Epidermal melanocyte (primary cell): ENCODE measurements at regions not wholly inside any gene's neighbourhood (a gene's known extent, or its start where the extent isn't known, plus 50 kb on each side); places are given as distances from the start of the nearest gene placed in this dataset.

Experiments
- DNase-seq: peaks from one replicate; pipeline ENCODE4 v3.0.0; 2011; ENCODE audit warnings: low spot score; ENCODE audit not compliant: insufficient read length

DNA sequence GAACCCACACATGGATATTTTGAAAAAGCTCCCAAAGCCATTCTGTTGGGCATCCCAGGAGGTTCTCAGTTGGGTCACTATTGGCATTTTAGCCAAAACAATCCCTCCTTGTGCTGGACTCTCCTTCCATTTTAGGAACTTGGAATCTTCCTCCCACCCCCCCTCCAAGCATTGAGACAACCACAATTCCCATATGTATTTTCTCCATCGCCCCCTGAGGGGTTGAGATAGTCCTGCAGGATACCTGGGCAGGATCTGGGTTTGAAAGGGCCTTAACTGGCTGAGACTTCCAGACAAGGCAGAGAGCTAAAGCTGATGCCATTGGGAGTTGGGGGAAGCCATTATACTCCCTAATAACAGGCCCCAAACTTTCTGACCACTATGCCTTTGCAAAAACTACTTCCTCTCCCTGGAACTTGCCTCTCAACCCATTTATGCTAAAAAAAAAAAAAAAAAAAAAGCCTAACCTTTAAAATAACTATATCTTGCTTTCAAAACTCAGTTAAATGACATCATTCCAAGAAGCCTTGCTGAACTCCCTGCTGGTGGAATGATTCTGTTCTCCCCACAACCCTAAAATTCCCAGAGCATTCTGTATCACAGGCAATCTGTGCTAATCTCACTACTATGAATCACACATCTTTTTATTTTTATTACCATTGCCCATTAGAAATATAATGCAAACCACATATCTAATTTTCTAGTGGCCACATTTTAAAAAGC, 77.5 kb upstream of the PDE1C start:
- no peak for DNase-seq

DNA sequence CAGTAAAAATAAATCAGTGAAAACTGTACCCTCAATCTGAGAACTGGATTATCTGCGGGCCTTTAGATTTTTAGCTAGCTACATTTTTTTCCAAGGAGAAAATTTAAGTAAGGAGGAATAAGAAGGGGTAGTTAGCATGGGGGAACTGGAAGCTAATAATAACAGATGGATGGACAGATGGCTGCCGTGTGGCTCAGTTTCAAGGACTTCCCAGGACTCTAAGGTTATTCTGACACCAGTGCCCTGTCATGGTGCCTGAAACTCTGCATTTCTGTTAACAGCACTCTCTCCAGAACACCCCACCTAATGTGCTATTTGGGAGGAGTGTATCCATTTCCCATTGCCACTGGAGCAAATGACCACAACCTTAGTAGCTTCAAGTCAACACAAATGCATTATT, 75.7 kb upstream of the PDE1C start:
- no peak for DNase-seq

DNA sequence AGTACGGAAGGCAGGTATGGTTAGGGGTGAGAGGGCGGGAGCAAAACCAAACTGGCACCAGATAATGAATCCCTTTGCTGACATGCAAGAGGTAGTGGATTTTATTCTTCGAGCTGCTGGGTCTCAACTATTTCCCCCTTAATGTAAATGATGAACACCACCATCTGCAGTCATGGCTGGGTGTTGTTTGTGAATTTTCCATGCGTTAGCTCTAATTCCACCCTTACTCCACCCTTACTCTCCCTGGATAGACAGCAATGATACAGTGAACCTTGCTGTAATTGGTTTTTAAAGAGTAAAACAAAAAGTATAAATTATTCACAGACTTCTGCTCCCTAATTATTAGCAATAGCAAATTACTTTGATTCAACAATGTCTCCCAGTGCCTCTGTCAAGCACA, 74.5 kb upstream of the PDE1C start:
- DNase-seq: no peak

GRCh38 chr7:32143301-32143700, 73.1 kb upstream of the PDE1C start:
- DNase-seq: no peak

DNA sequence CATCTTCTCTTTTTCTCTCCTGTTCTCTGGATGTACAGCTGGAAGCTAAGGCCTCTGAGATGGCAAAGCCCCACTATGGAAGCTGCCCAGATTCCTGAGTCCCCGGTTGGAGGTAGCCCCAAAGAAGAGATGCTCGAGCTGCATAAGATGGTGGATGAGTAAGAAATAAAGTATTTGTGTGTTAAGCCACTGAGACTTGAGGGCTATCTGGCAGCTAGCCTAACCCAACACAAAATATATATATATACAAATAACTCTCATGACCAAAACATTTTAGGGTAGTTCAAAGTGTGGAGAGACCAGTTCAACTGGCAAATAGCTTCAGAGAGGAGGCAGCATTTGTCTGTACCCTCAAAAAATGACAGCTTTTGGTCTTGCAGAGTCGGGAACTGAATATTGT, 72.4 kb upstream of the PDE1C start:
- DNase-seq: no peak

DNA sequence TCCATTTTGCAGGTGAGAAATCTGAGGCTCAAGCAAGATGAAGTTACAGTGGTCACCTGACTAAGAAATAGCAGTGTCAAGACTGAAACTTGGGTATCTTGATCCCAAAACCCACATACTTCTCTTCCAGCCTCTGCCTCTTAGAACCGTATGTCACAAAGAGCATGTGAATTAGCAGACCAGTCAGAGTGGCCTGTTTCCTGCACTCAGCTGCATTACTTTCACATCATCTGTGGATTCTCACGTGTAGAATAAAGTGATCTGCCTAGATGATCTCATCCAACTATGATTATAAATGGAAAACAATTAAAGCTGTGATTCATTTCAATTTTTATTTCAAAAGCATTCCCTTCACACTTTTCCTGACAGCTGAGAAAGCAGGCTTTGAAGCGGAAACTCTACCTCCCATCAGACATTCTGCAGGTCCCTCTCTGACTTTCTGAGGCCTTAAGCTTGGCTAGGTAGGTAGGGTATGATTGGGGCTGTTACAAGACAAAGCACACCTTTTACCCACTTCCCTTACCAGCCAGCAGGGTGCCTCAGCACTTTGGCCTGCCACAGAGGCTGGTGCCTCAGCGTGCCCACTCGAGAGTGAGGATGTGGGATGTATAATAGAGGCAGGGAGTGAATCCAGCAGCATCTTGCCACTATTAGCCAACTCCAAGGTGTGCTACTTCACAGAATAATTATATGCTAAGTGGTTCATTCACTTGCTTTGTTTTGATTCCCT, 70.2 kb upstream of the PDE1C start:
- no peak for DNase-seq

DNA sequence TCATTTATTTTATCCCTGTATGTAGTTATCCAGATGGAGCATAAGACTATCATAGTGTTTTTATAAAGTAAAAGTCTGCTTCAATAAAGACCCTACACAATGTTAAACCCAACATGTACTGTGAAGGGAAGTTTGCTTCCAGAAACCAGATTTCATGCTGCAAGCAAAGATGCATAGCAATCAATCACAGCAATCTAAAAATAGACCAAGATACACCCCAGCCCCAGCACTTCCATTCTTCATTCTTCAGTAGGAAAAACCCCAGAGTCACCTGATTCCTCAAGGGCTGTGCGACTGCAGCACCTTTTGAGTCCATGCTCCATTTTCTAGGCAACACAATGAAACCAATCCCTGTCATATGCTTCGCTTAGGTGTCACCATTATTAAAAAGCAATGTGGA, 66.9 kb upstream of the PDE1C start:
- DNase-seq: no peak

GRCh38 chr7:32131091-32131490, 60.9 kb upstream of the PDE1C start:
- DNase-seq: no peak

DNA sequence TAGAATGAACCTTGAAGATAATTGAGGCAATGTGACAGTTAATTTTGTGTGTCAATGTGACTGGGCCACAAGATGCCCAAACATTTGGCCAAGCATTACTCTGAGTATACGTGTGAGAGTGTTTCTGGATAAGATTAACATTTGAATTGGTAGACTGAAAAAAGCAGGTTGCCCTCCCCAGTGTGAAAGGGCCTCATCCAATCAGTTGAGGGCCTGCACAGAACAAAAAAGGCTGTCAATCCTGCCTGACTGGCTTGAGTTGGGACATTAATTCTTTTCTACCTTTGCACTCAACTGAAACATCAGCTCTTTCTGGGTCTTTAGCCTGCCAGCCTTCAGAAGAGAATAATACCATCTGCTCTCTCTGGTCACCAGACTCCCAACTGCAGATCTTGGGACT, 56.6 kb upstream of the PDE1C start:
- DNase-seq: no peak
